Breast epithelium (tissue), 3 donors: ENCODE measurements at regions not wholly inside any gene's neighbourhood (a gene's known extent, or its start where the extent isn't known, plus 50 kb on each side); places are given as distances from the start of the nearest gene placed in this dataset.

ENCODE experiments used
- POLR2A ChIP-seq: fragments of 450-650 bp; IDR thresholded peaks from one replicate; pipeline ENCODE4 v1.6.1; 2016; ENCODE audit warnings: antibody characterized with exemption, mild to moderate bottlenecking, moderate library complexity
- TF ChIP-seq, protein P1 (sequence below), 3 donors: fragments of 450-650 bp; IDR thresholded peaks; one replicate each; pipeline ENCODE4 v1.5.1; 2016 to 2017; ENCODE audit warnings: antibody characterized with exemption in 3 of 3, mild to moderate bottlenecking in 3 of 3, moderate library complexity in 3 of 3

DNA sequence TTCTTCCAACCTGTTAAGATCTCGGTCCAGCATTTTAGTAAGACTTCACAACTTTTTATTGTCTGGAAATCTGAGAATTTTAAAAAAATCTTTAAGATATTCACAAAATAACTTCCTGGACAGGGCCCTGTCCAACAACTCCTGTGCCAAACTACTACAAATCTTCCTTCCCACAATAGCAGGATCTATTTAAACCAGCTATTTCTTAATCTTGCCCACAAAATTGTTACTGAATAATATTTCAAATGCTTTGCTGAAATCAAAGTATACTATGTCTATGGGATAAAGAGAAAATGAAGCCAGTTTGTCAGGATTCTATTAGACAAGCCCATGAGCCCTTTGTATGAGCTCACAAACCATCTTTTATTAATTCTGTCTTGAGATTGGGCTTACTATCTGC lies 104.1 kb upstream of the DDIT4L start:
- TF ChIP-seq POLR2A = no peak
- TF ChIP-seq, protein P1, sequence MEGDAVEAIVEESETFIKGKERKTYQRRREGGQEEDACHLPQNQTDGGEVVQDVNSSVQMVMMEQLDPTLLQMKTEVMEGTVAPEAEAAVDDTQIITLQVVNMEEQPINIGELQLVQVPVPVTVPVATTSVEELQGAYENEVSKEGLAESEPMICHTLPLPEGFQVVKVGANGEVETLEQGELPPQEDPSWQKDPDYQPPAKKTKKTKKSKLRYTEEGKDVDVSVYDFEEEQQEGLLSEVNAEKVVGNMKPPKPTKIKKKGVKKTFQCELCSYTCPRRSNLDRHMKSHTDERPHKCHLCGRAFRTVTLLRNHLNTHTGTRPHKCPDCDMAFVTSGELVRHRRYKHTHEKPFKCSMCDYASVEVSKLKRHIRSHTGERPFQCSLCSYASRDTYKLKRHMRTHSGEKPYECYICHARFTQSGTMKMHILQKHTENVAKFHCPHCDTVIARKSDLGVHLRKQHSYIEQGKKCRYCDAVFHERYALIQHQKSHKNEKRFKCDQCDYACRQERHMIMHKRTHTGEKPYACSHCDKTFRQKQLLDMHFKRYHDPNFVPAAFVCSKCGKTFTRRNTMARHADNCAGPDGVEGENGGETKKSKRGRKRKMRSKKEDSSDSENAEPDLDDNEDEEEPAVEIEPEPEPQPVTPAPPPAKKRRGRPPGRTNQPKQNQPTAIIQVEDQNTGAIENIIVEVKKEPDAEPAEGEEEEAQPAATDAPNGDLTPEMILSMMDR (IDR thresholded peaks at IDR 0.05) = no peak
